Inferior parietal cortex (tissue), 1 donor: ENCODE measurements at regions not wholly inside any gene's neighbourhood (a gene's known extent, or its start where the extent isn't known, plus 50 kb on each side); places are given as distances from the start of the nearest gene placed in this dataset.
"Not testable (repeated sequence)": the region's sequence is repeated elsewhere in the genome, so short reads cannot be mapped to it uniquely, and the experiment has no call there.

ENCODE experiments used
- DNase-seq: peaks from one replicate; pipeline ENCODE4 v3.0.0-alpha.2; 2016; ENCODE audit errors: extremely low spot score

GRCh38 chr3:166324401-166324800, 487.2 kb upstream of the BCHE start:
- no peak for DNase-seq

GRCh38 chr3:166322391-166322790, 485.2 kb upstream of the BCHE start:
- DNase-seq, result no peak

GRCh38 chr3:166307756-166308350, 470.6 kb upstream of the BCHE start:
- DNase-seq, result no peak

GRCh38 chr3:166304584-166304983, 467.4 kb upstream of the BCHE start:
- no peak for DNase-seq

- no peak for DNase-seq
Observed at GRCh38 chr3:166303681-166304080, 466.5 kb upstream of the BCHE start.

- no peak for DNase-seq
Observed at GRCh38 chr3:166302331-166302730, 465.1 kb upstream of the BCHE start.

- DNase-seq, result no peak
Observed at GRCh38 chr3:166296179-166296783, 459.1 kb upstream of the BCHE start.

GRCh38 chr3:166291186-166291955, 454.1 kb upstream of the BCHE start:
- no peak for DNase-seq

GRCh38 chr3:166285001-166285400, 447.8 kb upstream of the BCHE start:
- DNase-seq, result no peak

GRCh38 chr3:166283840-166284239, 446.6 kb upstream of the BCHE start:
- DNase-seq, result peak; percentile 42

- no peak for DNase-seq
Observed at GRCh38 chr3:166282931-166283330, 445.7 kb upstream of the BCHE start.

GRCh38 chr3:166279636-166280035, 442.4 kb upstream of the BCHE start:
- DNase-seq, result no peak

- no peak for DNase-seq
Observed at GRCh38 chr3:166275024-166275390, 437.8 kb upstream of the BCHE start.

- no peak for DNase-seq
Observed at GRCh38 chr3:166274351-166275023, 437.3 kb upstream of the BCHE start.

GRCh38 chr3:166270429-166270828, 433.2 kb upstream of the BCHE start:
- no peak for DNase-seq

- DNase-seq, result no peak
Observed at GRCh38 chr3:166265153-166265552, 427.9 kb upstream of the BCHE start.

GRCh38 chr3:166263460-166263859, 426.2 kb upstream of the BCHE start:
- no peak for DNase-seq

- not testable (repeated sequence) for DNase-seq
Observed at GRCh38 chr3:166258293-166258850, 421.1 kb upstream of the BCHE start.

GRCh38 chr3:166257715-166258114, 420.5 kb upstream of the BCHE start:
- no peak for DNase-seq

GRCh38 chr3:166248784-166249183, 411.6 kb upstream of the BCHE start:
- DNase-seq, result no peak

- no peak for DNase-seq
Observed at GRCh38 chr3:166243511-166243910, 406.3 kb upstream of the BCHE start.

GRCh38 chr3:166223120-166223519, 385.9 kb upstream of the BCHE start:
- peak; percentile 15 for DNase-seq
